Activated CD8-positive, alpha-beta memory T cell treated with anti-CD3 and anti-CD28 coated beads, Interleukin-2, amount 50 U/mL, for 1 hour (primary cell): ENCODE measurements at regions not wholly inside any gene's neighbourhood (a gene's known extent, or its start where the extent isn't known, plus 50 kb on each side); places are given as distances from the start of the nearest gene placed in this dataset.

Source experiments
- DNase-seq: peaks from one replicate; pipeline ENCODE4 v3.0.0-alpha.2; 2020; ENCODE audit errors: extremely low read depth

DNA sequence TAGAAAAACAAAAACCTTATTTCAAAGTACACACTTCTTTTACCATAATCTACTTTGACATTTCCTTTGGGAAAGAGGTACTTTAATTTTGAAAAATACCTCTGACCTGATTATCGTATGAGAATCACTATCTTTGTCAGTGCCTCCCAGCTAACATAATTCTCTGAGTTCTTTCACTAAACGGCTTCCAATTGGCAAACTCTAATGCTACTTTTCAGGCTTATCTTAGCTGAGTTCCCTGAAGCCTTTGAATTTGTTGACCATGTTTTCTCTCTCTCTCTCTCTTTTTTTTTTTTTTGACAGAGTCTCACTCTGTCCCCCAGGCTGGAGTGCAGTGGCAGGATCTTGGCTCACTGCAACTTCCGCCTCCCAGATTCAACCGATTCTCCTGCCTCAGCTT is 312.8 kb downstream of the ZPLD1 start:
- no peak for DNase-seq

DNA sequence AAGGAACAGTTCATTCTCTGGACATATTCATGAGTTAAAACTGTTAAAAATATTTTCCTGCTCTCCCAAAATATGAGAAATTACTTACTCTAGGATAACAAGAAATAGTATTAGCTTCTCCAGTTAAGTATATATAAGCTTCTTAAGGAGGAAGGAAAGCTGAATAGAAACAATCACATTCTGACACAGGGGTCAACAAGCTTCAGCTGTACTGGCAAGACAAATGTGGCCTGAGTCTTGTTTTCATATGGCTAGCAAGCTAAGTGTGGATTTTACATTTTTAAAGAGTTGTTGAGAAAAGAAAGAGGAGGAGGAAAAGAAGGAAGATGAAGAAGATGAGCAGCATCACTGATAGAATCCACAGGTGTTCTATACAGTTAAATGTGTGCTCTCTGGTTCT is 313.8 kb downstream of the ZPLD1 start:
- DNase-seq: no peak

DNA sequence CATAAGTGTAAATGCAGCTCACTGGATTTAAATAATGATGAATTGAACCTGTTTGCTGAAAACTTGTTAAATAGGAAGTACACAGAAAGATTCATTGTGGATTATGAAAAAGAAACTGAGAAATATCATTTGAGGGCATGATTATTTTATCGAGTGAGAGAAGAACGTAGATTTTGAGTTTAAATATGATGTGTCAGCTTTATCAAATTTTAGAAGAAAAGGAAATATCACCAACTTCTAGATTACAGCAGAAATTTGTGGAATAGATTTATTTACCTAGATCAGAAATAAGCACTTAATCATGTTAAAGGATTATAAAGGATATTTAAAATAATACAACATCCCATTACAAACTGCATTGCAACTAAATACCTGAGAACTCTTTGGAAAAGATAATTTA is 315.5 kb downstream of the ZPLD1 start:
- no peak for DNase-seq

DNA sequence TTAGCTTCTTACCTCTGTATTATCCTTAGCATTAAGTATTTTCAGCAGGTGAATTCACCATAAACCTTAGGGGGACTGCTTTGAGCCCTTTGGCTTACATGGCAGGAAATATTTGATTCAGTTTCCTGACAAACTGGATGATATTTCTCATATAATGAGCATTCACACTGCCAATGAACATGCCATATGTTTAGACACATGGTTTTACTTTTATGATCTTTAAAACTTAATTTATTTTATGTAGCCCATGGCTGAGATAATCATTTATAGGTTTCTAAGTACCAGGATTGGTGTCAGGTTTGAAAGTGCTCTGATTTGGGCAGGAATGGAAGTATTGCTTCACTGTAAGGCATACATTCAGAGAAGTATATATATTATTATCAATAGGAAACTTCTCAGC is 319.1 kb downstream of the ZPLD1 start:
- no peak for DNase-seq

DNA sequence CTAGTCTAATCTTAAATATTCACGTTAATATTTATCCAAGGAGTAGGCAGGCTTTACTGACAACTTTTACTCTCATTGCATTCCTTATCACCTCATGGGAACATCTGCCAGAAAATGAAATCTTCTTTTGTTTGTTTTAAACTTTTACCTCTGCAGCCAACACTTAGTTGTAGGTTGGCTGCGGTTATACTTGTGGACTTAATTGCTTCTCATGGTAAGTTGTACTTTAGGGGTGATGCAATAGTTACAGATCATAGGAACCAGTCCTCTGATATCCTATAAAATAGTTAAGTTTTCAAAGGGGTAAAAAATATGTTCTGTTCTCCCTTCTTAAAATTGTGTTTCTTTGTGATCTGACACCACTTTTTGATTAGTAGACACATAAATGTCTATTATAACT is 321.9 kb downstream of the ZPLD1 start:
- no peak for DNase-seq

DNA sequence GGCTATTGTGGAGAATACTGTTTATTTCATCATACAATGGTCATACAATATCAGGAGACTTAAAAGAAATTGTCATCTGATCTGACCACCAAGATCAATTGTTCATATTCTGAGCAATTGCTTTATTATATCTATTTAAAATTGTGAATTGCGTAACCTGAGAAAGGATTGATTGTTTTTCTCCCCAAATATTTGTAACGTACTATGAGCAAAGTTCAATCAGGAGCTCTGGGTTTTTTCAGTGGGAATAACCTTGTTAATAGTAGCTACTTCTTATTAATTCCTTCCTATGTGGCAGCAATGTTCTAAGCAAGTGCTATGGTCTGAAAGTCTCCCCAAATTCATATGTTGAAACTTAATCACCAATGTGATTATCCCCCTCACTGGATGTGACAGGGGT is 323.1 kb downstream of the ZPLD1 start:
- DNase-seq: no peak

DNA sequence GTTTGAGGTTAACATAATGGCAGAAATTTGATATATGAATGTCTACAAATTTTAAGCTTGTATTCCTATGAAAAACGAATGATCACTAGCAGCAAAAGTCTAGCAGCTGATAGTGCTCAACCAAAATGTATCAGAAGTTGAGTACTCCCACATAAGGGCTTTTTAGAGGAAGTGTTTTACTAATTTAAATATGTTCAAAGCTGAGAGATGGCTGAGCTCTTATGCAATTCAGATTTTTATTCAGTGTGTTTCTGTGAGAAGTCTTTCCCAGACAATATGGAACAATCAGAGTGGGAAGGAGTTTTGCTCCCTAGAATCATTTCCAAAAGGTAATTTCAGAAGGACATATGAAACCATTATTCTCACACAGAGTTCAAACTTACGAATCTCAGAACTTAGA is 327.0 kb downstream of the ZPLD1 start:
- no peak for DNase-seq

DNA sequence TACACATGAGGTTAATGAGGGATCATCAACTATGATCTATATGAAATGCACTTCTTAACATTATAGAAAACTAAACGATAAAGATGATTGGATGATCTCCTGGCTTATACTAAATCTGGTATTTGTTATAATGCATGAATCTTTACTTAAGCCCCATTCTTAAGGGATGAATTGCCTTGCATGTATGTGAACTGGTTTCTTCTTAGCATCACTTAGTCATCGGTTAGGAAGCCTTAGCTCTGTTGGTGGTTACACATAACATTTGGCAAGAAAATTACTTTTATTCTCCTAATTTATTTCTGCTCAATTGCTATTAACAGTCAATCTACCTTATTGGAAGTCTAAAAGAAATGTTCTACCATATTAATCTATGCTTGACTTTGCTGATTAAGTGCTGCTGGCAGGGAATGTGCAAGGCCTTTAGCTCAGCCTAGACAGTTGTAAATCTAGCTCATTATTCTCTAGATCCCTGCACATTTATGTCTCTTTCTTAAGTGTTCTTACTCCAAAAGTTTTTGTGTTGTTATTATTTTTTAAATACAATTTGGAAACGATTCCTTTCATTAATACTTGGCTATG is 356.0 kb downstream of the ZPLD1 start:
- no peak for DNase-seq

DNA sequence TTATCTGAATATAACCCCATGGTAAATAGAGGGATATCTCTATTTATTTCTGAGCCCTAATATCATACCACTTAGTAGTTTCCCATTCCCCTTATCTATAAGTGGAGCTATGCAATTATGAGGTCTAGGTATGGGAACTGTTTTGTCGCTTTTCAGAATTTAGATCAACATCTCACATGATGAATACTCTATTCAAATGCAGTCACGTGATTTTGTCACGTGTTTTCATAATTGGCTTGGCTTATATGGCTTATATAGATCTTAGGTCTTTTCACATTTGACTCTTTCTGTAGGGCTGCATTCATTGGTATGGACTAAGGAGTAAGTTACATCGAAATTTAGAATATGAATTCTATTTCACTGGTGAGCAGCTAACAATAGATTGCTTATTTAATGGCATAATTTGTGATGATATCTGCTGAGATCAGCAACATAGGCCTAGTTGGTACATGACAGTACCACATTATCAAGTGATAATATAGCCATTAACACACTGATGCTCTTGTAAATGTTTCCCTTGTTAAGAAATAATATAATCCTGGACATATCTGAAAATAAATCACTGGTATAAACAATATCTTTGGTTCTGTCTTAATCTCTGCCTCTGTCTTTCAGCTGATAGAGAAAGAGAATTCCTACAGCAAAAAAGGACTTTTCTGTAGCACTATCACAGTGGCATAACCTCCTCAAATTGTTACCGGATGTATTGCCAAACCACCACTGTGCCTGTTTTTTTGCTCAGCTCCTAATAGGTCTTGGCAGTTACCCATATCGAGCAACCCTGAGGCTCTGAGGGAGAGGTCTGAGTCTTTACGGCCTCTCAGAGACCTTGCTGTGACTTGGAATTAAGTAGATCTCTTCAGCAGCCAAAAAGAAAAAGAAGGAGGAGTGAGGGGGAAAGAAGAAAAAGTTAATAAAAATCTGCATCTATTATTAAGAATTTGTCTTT is 357.1 kb downstream of the ZPLD1 start:
- DNase-seq: no peak

DNA sequence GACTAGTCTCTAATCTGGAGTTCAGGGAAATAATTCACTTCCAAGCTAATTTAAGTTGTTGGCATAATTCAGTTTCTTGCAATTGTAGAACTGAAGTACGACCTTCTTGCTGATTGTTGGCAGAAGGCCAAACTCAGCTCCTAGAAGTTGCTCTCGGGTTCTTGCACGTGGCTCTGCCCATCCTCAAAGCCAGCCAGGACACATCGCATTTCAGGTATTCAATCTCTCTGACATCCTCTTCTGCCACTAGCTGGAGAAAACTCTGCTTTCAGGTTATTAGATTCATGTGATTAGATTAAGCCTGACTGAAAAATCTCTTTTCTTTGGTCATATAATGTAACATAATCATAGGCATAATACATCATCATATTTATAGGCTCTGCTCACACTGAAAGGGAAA is 362.0 kb downstream of the ZPLD1 start:
- DNase-seq: no peak

DNA sequence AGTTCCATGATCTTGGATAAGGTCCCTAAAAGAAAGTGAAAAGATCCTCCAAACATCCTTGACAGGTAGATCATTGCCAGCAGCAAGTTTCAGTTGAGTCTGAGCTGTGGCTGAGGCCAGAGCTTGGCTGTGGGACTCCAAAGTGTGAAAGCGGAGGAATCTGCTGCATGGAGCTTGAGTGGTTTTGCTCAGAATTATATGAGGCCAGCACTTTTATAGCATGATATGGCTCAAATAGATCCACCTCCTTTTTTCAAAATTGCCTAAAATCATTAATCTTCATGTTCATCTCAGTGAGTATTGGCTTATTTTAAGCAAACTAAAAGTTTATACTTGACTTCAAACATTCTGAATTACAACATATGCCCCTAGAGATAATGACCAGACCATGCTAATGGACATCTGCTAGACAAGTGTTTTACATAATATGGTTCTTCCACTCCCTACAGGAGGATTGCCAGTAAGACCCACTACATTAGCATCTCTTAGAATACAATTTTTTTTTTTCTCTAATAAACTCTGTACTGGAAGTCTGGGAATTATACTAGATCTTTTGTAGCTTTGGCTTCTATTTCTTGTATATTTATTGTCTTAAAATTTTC is 368.1 kb downstream of the ZPLD1 start:
- DNase-seq: no peak

DNA sequence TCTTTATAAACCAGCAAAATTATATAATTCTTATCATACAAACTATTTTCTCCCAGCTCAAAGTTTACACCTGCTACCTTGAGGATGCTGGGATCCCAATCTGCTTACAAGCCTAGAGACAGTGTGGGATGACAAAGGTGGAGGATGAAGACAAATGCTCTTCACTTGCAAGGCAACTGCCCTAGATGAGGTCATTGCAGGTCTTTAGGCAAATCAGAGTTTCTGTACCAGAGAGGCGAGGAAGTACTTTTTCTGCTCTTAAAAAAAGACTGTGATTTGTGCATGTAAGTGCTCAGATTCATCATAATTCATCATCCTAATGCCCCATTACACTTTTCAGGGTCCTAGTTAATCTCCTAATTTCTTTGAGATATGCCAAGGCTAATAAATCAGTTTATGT is 376.1 kb downstream of the ZPLD1 start:
- no peak for DNase-seq

DNA sequence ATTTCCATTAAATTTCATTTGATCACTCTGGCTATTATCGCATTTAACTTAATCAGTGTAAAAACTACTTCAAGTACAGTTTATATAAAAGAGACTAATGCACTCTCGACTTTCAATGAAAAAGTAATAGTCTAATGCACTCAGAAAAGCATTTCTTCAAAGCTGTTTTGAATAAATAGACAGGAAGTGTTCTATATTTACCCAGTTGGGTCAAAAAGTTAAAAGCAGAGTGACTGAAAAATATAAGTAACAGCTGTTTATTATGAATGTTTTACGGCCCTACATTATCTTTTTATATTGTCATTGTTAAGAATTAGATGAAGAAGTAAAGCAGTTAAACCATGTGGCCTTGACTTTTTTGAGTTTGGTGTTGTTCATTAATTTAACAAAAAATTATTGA is 391.8 kb downstream of the ZPLD1 start:
- no peak for DNase-seq

DNA sequence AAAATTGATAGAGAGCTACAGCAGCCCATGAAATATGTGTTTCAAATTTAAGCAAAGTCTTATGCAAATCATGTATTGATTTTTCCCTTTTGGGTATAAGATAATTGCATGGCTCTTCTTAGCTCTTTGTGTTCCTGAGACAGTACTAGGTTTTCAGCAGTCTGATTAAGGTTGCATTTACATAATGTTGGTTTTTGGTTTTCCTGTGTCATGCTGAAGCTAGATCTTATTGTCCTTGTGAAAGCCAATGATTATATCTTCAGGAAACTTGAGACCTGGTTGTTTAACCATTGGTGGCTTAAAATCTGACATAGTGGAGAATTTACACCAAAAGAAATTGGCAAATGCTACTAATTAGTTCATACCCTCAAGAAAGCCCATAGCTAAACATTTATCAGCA is 392.6 kb downstream of the ZPLD1 start:
- no peak for DNase-seq

DNA sequence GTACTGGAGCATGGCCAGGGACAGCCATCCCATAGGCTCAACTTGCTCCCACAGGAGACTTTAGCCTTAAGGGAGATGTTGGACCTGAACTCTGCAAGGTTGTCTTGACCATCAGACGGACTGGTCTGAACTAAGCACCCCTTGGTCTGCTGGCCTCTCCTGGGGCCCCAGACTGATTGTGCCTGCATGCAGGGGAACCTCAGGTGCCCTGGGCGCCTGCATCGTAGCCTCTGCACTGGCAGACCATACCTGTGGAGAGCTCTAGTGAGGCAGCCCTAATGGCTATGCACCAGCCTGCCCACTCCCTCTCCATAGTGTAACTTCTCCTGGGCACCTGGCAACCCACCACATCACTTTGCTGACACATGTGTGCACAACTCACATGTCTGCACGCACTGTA is 395.6 kb downstream of the ZPLD1 start:
- DNase-seq: no peak

DNA sequence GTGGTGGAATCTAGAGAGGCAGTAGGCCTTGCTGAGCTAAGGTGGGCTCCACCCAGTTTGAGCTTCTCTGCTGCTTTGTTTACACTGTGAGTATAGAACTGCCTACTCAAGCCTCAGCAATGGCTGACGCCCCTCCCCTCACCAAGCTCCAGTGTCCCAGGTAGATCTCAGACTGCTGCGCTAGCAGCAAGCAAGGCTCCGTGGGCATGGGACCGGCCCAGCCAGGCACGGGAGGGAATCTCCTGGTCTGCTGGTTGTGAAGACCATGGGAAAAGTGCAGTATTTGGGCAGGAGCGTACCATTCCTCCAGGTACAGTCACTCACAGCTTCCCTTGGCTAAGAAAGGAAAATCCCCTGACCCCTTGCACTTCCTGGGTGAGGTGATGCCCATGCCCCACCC is 407.1 kb downstream of the ZPLD1 start:
- DNase-seq: no peak

DNA sequence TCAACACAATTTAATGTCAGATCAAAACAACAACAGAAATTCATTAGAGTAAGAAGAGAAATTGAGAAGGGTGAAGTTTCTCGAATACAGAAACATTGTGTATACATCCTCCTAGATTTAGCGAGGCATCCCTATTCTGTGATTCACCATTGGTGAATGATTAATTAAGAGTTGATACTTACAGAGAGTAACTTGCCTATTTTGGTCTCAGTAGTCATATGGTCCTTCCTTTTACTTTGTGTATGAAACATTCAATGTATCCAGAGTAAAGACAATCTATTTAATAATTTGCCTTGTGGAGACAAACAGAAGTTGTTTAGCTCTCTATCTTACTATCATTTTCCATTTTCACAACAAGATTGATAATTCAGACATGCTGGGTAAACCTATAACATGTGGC is 432.0 kb downstream of the ZPLD1 start:
- no peak for DNase-seq

DNA sequence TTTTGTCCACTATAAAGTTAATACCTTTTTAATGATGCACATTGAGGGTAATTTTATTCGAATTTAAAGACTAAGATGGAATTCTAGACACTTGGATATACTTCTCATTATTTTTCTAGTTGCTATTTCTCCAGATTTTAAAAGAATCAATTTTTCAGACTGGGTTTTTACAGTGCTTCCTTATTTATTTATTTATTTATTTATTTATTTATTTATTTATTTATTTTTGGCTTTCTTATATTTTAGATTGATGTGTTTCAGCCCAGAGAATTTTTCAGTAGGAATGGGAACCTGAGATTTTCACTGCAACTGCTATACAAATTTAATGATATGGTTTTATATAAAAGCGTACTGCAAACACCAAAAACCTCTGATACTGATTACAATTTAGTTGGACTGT is 448.7 kb downstream of the ZPLD1 start:
- DNase-seq: no peak

DNA sequence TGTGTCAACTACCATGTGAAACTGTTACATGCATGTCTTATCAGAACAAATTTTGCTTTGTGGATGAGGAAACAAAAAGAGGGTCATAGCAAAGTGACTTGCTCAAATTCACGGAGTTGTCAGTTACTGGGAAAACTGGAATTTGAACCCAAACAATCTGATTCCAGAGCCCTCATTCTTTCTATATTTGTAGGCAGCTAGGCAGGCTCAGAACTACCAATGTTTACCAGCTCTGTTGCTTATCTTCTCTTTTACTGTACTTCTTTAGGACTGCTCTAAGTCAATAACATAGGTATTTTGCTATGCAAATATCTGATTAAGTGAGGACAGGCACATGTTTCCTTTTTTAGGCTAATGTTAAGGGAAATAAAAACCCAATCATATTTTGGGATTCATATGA is 450.5 kb downstream of the ZPLD1 start:
- no peak for DNase-seq

DNA sequence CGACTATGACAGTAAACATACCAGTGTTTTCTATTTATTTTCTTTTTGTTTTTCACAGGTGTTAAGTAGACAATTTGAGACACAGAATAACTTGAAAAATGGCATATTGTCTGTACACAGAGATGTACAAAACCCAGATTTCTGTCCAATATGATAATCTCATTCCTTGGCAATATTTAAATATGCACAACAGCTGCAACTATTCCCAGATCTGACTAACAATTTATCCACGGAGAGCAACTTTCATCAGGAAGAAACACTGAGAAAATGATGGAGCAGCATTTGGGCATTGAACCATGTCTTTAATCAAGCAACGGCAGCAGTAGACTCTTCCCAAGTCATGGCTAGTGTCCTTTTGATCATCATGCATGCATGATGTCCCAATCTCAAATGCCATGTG is 452.6 kb downstream of the ZPLD1 start:
- no peak for DNase-seq

DNA sequence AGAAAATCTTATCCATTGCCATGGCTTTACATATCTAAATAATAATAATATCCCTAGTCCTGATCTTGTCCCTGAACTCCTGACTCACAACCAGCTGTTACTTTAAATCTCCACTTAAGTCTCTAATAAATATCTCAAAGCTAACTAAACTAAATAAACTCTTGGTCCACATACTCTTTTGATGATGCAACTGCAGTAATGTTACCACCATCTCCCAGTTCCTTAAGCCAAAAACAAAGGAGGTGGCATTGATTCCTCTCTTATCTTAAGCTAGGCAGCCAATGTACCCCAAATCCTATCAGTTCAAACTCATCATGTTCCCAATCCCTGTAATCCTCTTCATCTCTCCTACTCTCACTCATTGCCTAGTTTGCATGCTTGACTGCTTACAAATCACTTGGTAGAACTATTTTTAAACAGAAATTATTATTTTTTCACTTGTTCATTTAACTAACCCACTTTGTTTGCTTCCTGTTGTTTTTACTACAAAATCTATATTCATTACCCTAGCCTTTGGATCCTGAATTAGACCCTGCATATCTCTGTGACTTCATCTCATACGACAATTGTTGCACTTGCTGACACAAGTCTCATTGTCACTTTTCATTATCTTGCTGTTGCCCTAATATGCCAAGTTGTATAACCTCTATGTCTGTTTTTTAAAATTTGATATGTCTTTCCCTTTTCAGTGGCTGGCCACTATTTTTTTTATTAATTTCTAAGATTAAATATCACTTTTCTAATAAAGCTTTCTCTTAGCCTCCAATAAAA is 462.2 kb downstream of the ZPLD1 start:
- no peak for DNase-seq

DNA sequence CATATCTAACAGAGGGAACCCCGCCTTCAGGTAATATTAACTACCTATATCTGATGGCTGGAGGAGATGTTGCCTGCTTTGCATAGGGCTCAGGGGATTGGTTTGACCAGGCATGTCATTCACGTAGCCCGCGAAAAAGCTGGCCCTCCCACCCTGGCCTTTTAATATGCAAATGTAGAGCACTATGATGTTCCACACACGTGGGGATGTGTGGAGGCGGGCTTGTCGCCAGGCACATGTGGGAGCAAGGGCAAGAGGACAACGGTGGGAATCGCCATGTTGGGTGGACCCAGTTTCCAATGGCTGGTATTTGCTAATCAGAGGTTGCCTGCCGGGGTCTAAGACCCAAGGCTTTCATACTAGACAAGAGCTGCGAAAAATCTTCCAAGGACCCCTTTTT is 469.8 kb downstream of the ZPLD1 start:
- DNase-seq: no peak
